Liver (tissue), 8 donors: ENCODE measurements at regions not wholly inside any gene's neighbourhood (a gene's known extent, or its start where the extent isn't known, plus 50 kb on each side); places are given as distances from the start of the nearest gene placed in this dataset.

Experiments
- DNase-seq: peaks from one replicate; pipeline ENCODE4 v3.0.0-alpha.2; 2017; ENCODE audit warnings: low spot score
- H3K27ac ChIP-seq, 2 donors: one replicate each; pipeline ENCODE4 v1.7.0; 2013; ENCODE audit warnings: inconsistent platforms in 2 of 2, low read length in 2 of 2, control low read depth in 1 of 2, low read depth in 1 of 2, mild to moderate bottlenecking in 1 of 2
- H3K27me3 ChIP-seq, 4 donors: one replicate each; pipeline versions ENCODE4 v1.6.1 to v1.7.0; 2013; ENCODE audit warnings: low read length in 3 of 4, inconsistent platforms in 1 of 4, mild to moderate bottlenecking in 1 of 4, moderate library complexity in 1 of 4; ENCODE audit not compliant: control insufficient read depth in 4 of 4, insufficient read depth in 4 of 4
- H3K36me3 ChIP-seq, 4 donors: one replicate each; pipeline versions ENCODE4 v1.6.1 to v1.7.0; 2013; ENCODE audit warnings: low read length in 3 of 4, mild to moderate bottlenecking in 3 of 4, low read depth in 1 of 4, moderate library complexity in 1 of 4; ENCODE audit not compliant: control insufficient read depth in 4 of 4, insufficient read depth in 3 of 4
- H3K4me1 ChIP-seq, 4 donors: one replicate each; pipeline versions ENCODE4 v1.6.1 to v1.7.0; 2013; ENCODE audit warnings: low read length in 3 of 4, mild to moderate bottlenecking in 3 of 4, moderate library complexity in 1 of 4; ENCODE audit not compliant: control insufficient read depth in 4 of 4, insufficient read depth in 4 of 4
- H3K4me3 ChIP-seq, 3 donors: one replicate each; pipeline versions ENCODE4 v1.6.1 to v1.7.0; 2013; ENCODE audit warnings: low read length in 3 of 3, control low read depth in 1 of 3, low read depth in 1 of 3, mild to moderate bottlenecking in 1 of 3
- H3K9ac ChIP-seq, 2 donors: one replicate each; pipeline ENCODE4 v1.7.0; 2013; ENCODE audit warnings: low read length in 2 of 2, mild to moderate bottlenecking in 2 of 2, moderate library complexity in 2 of 2, control low read depth in 1 of 2, low read depth in 1 of 2
- H3K9me3 ChIP-seq, 4 donors: one replicate each; pipeline versions ENCODE4 v1.6.1 to v1.7.0; 2013; ENCODE audit warnings: low read length in 3 of 4; ENCODE audit not compliant: control insufficient read depth in 4 of 4
- EGR1 ChIP-seq, 2 donors: IDR thresholded peaks; 2 replicates each; pipeline ENCODE4 v1.6.1; 2016 to 2018; ENCODE audit warnings: antibody characterized with exemption in 2 of 2, low read depth in 2 of 2
- FOXA1 ChIP-seq: IDR thresholded peaks from 2 replicates; pipeline ENCODE4 v1.6.1; 2016; ENCODE audit warnings: antibody characterized with exemption
- FOXA2 ChIP-seq: IDR thresholded peaks from 2 replicates; pipeline ENCODE4 v1.6.1; 2016; ENCODE audit warnings: antibody characterized with exemption
- GABPA ChIP-seq, 2 donors: IDR thresholded peaks in 1 of 2; conservative IDR thresholded peaks in 1 of 2; 2 replicates each; pipeline ENCODE4 v1.6.1; 2016; ENCODE audit warnings: antibody characterized with exemption in 2 of 2, mild to moderate bottlenecking in 1 of 2, moderate library complexity in 1 of 2
- HNF4A ChIP-seq, 2 donors: conservative IDR thresholded peaks; 2 replicates each; pipeline ENCODE4 v1.6.1; 2016; ENCODE audit warnings: antibody characterized with exemption in 2 of 2, mild to moderate bottlenecking in 2 of 2
- HNF4G ChIP-seq: IDR thresholded peaks from 2 replicates; pipeline ENCODE4 v1.6.1; 2016; ENCODE audit warnings: antibody characterized with exemption
- JUND ChIP-seq, 2 donors: IDR thresholded peaks; 2 replicates each; pipeline ENCODE4 v1.6.1; 2016; ENCODE audit warnings: antibody characterized with exemption in 2 of 2
- NR2F2 ChIP-seq: IDR thresholded peaks from 2 replicates; pipeline ENCODE4 v1.6.1; 2016; ENCODE audit warnings: antibody characterized with exemption
- RAD21 ChIP-seq, 2 donors: IDR thresholded peaks; 2 replicates each; pipeline ENCODE4 v1.6.1; 2016; ENCODE audit warnings: antibody characterized with exemption in 2 of 2, mild to moderate bottlenecking in 2 of 2
- RXRA ChIP-seq, 2 donors: IDR thresholded peaks; 2 replicates each; pipeline ENCODE4 v1.6.1; 2017 to 2018; ENCODE audit warnings: antibody characterized with exemption in 2 of 2, mild to moderate bottlenecking in 1 of 2
- SP1 ChIP-seq: IDR thresholded peaks from 2 replicates; pipeline ENCODE4 v1.6.1; 2018; ENCODE audit warnings: antibody characterized with exemption, mild to moderate bottlenecking
- TAF1 ChIP-seq: conservative IDR thresholded peaks from 2 replicates; pipeline ENCODE4 v1.6.1; 2016; ENCODE audit warnings: antibody characterized with exemption, mild to moderate bottlenecking
- YY1 ChIP-seq: IDR thresholded peaks from 2 replicates; pipeline ENCODE4 v1.6.1; 2016; ENCODE audit warnings: antibody characterized with exemption, mild to moderate bottlenecking
- WGBS: extraction: QIAGEN DNeasy Blood & Tissue Kit; methylation state at CpG from one replicate; pipeline ENCODE4 v1.1.7; 2013; 5-methylcytosine and 5-hydroxymethylcytosine counted together
- TF ChIP-seq, protein P1 (sequence below): IDR thresholded peaks from 2 replicates; pipeline ENCODE4 v1.6.1; 2016; ENCODE audit warnings: antibody characterized with exemption
- TF ChIP-seq, protein P2 (sequence below): fragments of 150-350 bp; IDR thresholded peaks from 2 replicates; pipeline ENCODE4 v1.5.1; 2017; ENCODE audit warnings: improper control_type of control experiment, low read depth, low read length; ENCODE audit not compliant: missing input control
- TF ChIP-seq, protein P3 (sequence below): IDR thresholded peaks from 2 replicates; pipeline ENCODE4 v1.6.1; 2016; ENCODE audit warnings: antibody characterized with exemption
- TF ChIP-seq, protein P4 (sequence below): IDR thresholded peaks from 2 replicates; pipeline ENCODE4 v1.6.1; 2016; ENCODE audit warnings: antibody characterized with exemption
- TF ChIP-seq, protein P5 (sequence below): IDR thresholded peaks from 2 replicates; pipeline ENCODE4 v1.6.1; 2016; ENCODE audit warnings: antibody characterized with exemption, mild to moderate bottlenecking
- donor health status: healthy.
- donor health status: healthy.
- donor health status: healthy.
- donor health status: healthy.
- donor health status: healthy.

DNA sequence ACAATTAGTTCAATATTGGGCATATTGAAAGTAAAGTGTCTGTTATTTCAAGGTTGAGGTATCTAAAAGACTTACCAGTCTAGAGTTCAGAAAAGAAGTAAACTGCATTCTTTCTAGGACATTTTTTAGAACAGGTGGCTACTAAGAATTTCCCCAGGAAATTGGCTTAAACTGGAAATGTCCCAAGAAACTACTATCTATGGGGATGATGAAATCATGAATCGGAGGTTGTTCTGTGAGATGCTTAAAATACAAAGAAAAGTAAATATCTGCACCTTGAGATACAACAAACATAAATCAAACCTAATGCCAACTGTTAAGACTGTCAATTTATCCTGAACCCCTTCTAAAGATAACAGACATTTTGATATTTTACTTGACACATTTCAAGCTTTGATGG lies 226.5 kb upstream of the NREP start:
- H3K27me3 ChIP-seq = no peaks in the 10 kb centered on the region
- no peaks in the 10 kb centered on the region for H3K36me3 ChIP-seq
- TF ChIP-seq EGR1 (IDR thresholded peaks at IDR 0.05; ENCODE audit: low read depth in 2 of 2) = no peak
- TF ChIP-seq HNF4A (conservative IDR thresholded peaks at IDR 0.05) = no peak
- no peak for TF ChIP-seq JUND (IDR thresholded peaks at IDR 0.05)
- TF ChIP-seq FOXA2 = no peak
- TF ChIP-seq RAD21 (IDR thresholded peaks at IDR 0.05) = no peak
- TF ChIP-seq, protein P1, sequence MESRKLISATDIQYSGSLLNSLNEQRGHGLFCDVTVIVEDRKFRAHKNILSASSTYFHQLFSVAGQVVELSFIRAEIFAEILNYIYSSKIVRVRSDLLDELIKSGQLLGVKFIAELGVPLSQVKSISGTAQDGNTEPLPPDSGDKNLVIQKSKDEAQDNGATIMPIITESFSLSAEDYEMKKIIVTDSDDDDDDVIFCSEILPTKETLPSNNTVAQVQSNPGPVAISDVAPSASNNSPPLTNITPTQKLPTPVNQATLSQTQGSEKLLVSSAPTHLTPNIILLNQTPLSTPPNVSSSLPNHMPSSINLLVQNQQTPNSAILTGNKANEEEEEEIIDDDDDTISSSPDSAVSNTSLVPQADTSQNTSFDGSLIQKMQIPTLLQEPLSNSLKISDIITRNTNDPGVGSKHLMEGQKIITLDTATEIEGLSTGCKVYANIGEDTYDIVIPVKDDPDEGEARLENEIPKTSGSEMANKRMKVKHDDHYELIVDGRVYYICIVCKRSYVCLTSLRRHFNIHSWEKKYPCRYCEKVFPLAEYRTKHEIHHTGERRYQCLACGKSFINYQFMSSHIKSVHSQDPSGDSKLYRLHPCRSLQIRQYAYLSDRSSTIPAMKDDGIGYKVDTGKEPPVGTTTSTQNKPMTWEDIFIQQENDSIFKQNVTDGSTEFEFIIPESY = no peak
- no peak for TF ChIP-seq HNF4G
- no peak for TF ChIP-seq NR2F2
- TF ChIP-seq, protein P2, sequence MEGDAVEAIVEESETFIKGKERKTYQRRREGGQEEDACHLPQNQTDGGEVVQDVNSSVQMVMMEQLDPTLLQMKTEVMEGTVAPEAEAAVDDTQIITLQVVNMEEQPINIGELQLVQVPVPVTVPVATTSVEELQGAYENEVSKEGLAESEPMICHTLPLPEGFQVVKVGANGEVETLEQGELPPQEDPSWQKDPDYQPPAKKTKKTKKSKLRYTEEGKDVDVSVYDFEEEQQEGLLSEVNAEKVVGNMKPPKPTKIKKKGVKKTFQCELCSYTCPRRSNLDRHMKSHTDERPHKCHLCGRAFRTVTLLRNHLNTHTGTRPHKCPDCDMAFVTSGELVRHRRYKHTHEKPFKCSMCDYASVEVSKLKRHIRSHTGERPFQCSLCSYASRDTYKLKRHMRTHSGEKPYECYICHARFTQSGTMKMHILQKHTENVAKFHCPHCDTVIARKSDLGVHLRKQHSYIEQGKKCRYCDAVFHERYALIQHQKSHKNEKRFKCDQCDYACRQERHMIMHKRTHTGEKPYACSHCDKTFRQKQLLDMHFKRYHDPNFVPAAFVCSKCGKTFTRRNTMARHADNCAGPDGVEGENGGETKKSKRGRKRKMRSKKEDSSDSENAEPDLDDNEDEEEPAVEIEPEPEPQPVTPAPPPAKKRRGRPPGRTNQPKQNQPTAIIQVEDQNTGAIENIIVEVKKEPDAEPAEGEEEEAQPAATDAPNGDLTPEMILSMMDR = no peak
- TF ChIP-seq YY1 = no peak
- TF ChIP-seq, protein P3, sequence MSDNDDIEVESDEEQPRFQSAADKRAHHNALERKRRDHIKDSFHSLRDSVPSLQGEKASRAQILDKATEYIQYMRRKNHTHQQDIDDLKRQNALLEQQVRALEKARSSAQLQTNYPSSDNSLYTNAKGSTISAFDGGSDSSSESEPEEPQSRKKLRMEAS = no peak
- no peaks in the 10 kb centered on the region for H3K9me3 ChIP-seq
- WGBS = 45% methylated on average over 1 of the region's 1 CpG
- H3K9ac ChIP-seq = no peak overlapping the region
- H3K27ac ChIP-seq = no peak overlapping the region
- no peaks in the 10 kb centered on the region for H3K4me1 ChIP-seq
- no peak for DNase-seq
- H3K4me3 ChIP-seq = no peak overlapping the region

DNA sequence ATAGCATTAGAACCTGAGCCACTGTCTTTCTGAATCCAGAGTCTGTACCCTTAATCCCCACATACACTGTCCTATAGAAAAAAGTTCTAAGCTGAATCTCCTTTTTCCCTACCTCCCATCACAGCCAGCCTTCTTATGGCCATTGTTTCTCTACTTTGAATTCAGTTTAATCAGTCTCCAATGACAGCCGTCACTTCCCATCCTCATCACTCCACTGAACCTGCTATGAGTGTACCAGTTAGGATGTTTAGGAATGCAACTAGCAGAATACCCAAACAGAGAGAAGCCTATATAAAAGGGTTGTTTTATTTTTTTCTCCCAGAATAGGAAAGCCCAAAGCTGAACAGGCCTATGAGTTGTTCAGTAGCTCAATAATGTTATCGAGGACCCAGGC lies 220.4 kb upstream of the NREP start:
- Histone ChIP-seq H3K36me3 (no peaks in the 10 kb centered on the region), H3K9me3 (no peaks in the 10 kb centered on the region), H3K4me1 (no peaks in the 10 kb centered on the region), H3K27ac (no peak overlapping the region), H3K9ac (no peak overlapping the region), H3K4me3 (no peak overlapping the region), H3K27me3 (peaks cover 0 to 4% (median 0%) of the 10 kb centered on the region in 4 donors)
- no peak for DNase-seq
- 91% methylated on average over 2 of the region's 2 CpGs for WGBS
- TF ChIP-seq, protein P1 = no peak
- no peak for TF ChIP-seq YY1
- TF ChIP-seq, protein P4, sequence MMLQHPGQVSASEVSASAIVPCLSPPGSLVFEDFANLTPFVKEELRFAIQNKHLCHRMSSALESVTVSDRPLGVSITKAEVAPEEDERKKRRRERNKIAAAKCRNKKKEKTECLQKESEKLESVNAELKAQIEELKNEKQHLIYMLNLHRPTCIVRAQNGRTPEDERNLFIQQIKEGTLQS = no peak
- no peak for TF ChIP-seq HNF4G
- TF ChIP-seq JUND (IDR thresholded peaks at IDR 0.05) = no peak
- no peak for TF ChIP-seq FOXA2
- TF ChIP-seq FOXA1 = no peak
- TF ChIP-seq, protein P5, sequence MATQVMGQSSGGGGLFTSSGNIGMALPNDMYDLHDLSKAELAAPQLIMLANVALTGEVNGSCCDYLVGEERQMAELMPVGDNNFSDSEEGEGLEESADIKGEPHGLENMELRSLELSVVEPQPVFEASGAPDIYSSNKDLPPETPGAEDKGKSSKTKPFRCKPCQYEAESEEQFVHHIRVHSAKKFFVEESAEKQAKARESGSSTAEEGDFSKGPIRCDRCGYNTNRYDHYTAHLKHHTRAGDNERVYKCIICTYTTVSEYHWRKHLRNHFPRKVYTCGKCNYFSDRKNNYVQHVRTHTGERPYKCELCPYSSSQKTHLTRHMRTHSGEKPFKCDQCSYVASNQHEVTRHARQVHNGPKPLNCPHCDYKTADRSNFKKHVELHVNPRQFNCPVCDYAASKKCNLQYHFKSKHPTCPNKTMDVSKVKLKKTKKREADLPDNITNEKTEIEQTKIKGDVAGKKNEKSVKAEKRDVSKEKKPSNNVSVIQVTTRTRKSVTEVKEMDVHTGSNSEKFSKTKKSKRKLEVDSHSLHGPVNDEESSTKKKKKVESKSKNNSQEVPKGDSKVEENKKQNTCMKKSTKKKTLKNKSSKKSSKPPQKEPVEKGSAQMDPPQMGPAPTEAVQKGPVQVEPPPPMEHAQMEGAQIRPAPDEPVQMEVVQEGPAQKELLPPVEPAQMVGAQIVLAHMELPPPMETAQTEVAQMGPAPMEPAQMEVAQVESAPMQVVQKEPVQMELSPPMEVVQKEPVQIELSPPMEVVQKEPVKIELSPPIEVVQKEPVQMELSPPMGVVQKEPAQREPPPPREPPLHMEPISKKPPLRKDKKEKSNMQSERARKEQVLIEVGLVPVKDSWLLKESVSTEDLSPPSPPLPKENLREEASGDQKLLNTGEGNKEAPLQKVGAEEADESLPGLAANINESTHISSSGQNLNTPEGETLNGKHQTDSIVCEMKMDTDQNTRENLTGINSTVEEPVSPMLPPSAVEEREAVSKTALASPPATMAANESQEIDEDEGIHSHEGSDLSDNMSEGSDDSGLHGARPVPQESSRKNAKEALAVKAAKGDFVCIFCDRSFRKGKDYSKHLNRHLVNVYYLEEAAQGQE = no peak
- TF ChIP-seq RXRA (IDR thresholded peaks at IDR 0.05) = no peak
- TF ChIP-seq RAD21 (IDR thresholded peaks at IDR 0.05) = no peak
- TF ChIP-seq, protein P3 = no peak
- TF ChIP-seq TAF1 = no peak
- no peak for TF ChIP-seq EGR1 (IDR thresholded peaks at IDR 0.05; ENCODE audit: low read depth in 2 of 2)
- TF ChIP-seq NR2F2 = no peak
- TF ChIP-seq, protein P2 = no peak
- no peak for TF ChIP-seq HNF4A (conservative IDR thresholded peaks at IDR 0.05)
- no peak for TF ChIP-seq SP1
- TF ChIP-seq GABPA (IDR thresholded peaks at IDR 0.05 in 1 of 2, conservative IDR thresholded peaks at IDR 0.05 in 1 of 2) = no peak
